HepG2 (cell line): ENCODE measurements at regions not wholly inside any gene's neighbourhood (a gene's known extent, or its start where the extent isn't known, plus 50 kb on each side); places are given as distances from the start of the nearest gene placed in this dataset.

ENCODE experiments used
- AFF4 ChIP-seq: sonication (generic); formaldehyde crosslinking; IDR thresholded peaks from 2 replicates; pipeline ENCODE4 v1.4.0; 2020; ENCODE audit warnings: missing genetic modification reagents
- CTCF ChIP-seq: sonication (generic); formaldehyde crosslinking; IDR thresholded peaks from 2 replicates; pipeline ENCODE4 v1.5.0; 2020; ENCODE audit warnings: mild to moderate bottlenecking, missing genetic modification reagents, moderate library complexity
- EZH2 ChIP-seq: conservative IDR thresholded peaks from 2 replicates; pipeline ENCODE4 v1.6.1; 2012; ENCODE audit warnings: mild to moderate bottlenecking, low read depth, low read length, moderate library complexity
- FOXM1 ChIP-seq: sonication (generic); formaldehyde crosslinking; IDR thresholded peaks from 2 replicates; pipeline ENCODE4 v1.5.0; 2020; ENCODE audit warnings: missing genetic modification reagents
- KAT7 ChIP-seq: IDR thresholded peaks from 2 replicates; pipeline ENCODE4 v1.6.1; 2018; ENCODE audit warnings: borderline replicate concordance, missing compliant biosample characterization
- KDM5A ChIP-seq: fragments of 200-600 bp; sonication (generic); IDR thresholded peaks from 2 replicates; pipeline ENCODE4 v1.7.0; 2018; ENCODE audit warnings: antibody characterized with exemption, mild to moderate bottlenecking, low read length, borderline replicate concordance
- MTA1 ChIP-seq: sonication (generic); formaldehyde crosslinking; IDR thresholded peaks from 2 replicates; pipeline ENCODE4 v1.4.0; 2020; ENCODE audit warnings: missing genetic modification reagents, mild to moderate bottlenecking, borderline replicate concordance
- PCBP1 ChIP-seq: fragments of 200-400 bp; formaldehyde crosslinking; IDR thresholded peaks from 2 replicates; pipeline ENCODE4 v1.6.1; 2017; ENCODE audit warnings: mild to moderate bottlenecking, low read depth, low read length, borderline replicate concordance
- POLR2A ChIP-seq, 2 experiments: IDR thresholded peaks; 2 replicates each; pipeline ENCODE4 v1.6.1; 2011; ENCODE audit warnings: low read depth in 2 of 2, low read length in 2 of 2, mild to moderate bottlenecking in 1 of 2, moderate library complexity in 1 of 2; ENCODE audit not compliant: insufficient read depth in 1 of 2
- SIN3A ChIP-seq: IDR thresholded peaks from 2 replicates; pipeline ENCODE4 v1.6.1; 2011; ENCODE audit warnings: low read depth, mild to moderate bottlenecking, control low read depth, low read length, borderline replicate concordance
- TAF1 ChIP-seq: sonication (generic); formaldehyde crosslinking; IDR thresholded peaks from 2 replicates; pipeline ENCODE4 v1.4.0; 2020; ENCODE audit warnings: missing genetic modification reagents
- TGIF2 ChIP-seq: IDR thresholded peaks from 2 replicates; pipeline ENCODE4 v1.6.1; 2016; ENCODE audit warnings: control low read depth, missing compliant biosample characterization
- THYN1 ChIP-seq: sonication (generic); formaldehyde crosslinking; IDR thresholded peaks from 2 replicates; pipeline ENCODE4 v1.8.1; 2023; ENCODE audit warnings: low read depth, mild to moderate bottlenecking, moderate library complexity, missing genetic modification reagents, borderline replicate concordance

GRCh38 chr21:33969581-33969980 lies 54.0 kb upstream of the ATP5PO start:
- TF ChIP-seq CTCF (no peak), MTA1 (CRISPR knock-in tag) (no peak), KAT7 (CRISPR knock-in tag) (no peak), THYN1 (CRISPR knock-in tag) (no peak), SIN3A (no peak), POLR2A (IDR thresholded peaks at IDR 0.05; ENCODE audit: insufficient read depth in 1 of 2, low read depth in 2 of 2, low read length in 2 of 2) (no peak), KDM5A (no peak), PCBP1 (no peak), AFF4 (CRISPR knock-in tag) (no peak), TAF1 (CRISPR knock-in tag) (no peak), TGIF2 (CRISPR knock-in tag) (no peak), FOXM1 (no peak), EZH2 (no peak)
